Tibial nerve (tissue), 4 donors: ENCODE measurements at regions not wholly inside any gene's neighbourhood (a gene's known extent, or its start where the extent isn't known, plus 50 kb on each side); places are given as distances from the start of the nearest gene placed in this dataset.

Source experiments
- EP300 ChIP-seq, 2 donors: sonication (generic); formaldehyde crosslinking; IDR thresholded peaks; one replicate each; pipeline ENCODE4 v1.6.1; 2017; ENCODE audit warnings: antibody characterized with exemption in 2 of 2, mild to moderate bottlenecking in 1 of 2
- POLR2A ChIP-seq, 2 donors: fragments of 450-650 bp; IDR thresholded peaks; one replicate each; pipeline ENCODE4 v1.6.1; 2017; ENCODE audit warnings: antibody characterized with exemption in 2 of 2, mild to moderate bottlenecking in 2 of 2, moderate library complexity in 2 of 2
- TF ChIP-seq, protein P1 (sequence below), 5 experiments: fragments of 200-600 bp in 3 of 5; fragments of 450-650 bp in 2 of 5; sonication (generic) in 3 of 5; IDR thresholded peaks; one replicate each; pipeline ENCODE4 v1.5.1; 2016 to 2019; ENCODE audit warnings: antibody characterized with exemption in 5 of 5, mild to moderate bottlenecking in 3 of 5, moderate library complexity in 2 of 5

DNA sequence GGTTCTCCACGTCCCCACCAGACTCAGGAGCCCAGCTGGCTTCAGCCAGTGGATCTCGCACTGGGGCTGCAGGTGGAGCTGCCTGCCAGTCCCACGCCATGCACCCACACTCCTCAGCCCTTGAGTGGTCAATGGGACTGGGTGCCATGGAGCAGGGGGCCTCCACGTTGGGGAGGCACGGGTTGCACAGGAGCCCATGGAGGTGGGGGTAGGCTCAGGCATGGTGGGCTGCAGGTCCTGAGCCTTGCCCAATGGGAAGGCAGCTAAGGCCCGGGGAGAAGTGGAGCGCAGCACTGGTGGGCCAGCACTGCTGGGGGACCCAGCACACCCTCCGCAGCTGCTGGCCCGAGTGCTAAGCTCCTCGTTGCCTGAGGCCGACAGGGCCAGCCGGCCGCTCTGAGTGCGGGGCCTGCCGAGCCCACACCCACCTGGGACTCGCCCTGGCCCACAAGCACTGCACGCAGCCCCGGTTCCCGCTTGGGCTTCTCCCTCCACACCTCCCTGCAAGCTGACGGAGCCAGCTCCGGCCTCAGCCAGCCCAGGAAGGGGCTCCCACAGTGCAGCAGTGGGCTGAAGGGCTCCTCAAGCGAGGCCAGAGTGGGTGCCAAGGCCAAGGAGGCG is 258.5 kb upstream of the PDGFD start:
- TF ChIP-seq, protein P1, sequence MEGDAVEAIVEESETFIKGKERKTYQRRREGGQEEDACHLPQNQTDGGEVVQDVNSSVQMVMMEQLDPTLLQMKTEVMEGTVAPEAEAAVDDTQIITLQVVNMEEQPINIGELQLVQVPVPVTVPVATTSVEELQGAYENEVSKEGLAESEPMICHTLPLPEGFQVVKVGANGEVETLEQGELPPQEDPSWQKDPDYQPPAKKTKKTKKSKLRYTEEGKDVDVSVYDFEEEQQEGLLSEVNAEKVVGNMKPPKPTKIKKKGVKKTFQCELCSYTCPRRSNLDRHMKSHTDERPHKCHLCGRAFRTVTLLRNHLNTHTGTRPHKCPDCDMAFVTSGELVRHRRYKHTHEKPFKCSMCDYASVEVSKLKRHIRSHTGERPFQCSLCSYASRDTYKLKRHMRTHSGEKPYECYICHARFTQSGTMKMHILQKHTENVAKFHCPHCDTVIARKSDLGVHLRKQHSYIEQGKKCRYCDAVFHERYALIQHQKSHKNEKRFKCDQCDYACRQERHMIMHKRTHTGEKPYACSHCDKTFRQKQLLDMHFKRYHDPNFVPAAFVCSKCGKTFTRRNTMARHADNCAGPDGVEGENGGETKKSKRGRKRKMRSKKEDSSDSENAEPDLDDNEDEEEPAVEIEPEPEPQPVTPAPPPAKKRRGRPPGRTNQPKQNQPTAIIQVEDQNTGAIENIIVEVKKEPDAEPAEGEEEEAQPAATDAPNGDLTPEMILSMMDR (IDR thresholded peaks at IDR 0.05), result no peak
- TF ChIP-seq POLR2A (IDR thresholded peaks at IDR 0.05) (no peak), EP300 (IDR thresholded peaks at IDR 0.05) (no peak)
